Body of pancreas (tissue), 4 donors: ENCODE measurements at regions not wholly inside any gene's neighbourhood (a gene's known extent, or its start where the extent isn't known, plus 50 kb on each side); places are given as distances from the start of the nearest gene placed in this dataset.

Experiments
- ATAC-seq: fragments of 150-250 bp; one replicate; pipeline ENCODE4 v1.9.1; 2016
- DNase-seq, 4 donors: peaks; one replicate each; pipeline ENCODE4 v3.0.0-alpha.2; 2019
- H3K27ac ChIP-seq, 4 donors: fragments of 200-600 bp; sonication (generic); 1 replicate in 3 of 4; 2 replicates in 1 of 4; pipeline versions ENCODE4 v1.5.1 to v1.6.1; 2016 to 2019; ENCODE audit warnings: mild to moderate bottlenecking in 1 of 4, mixed read lengths in 1 of 4, moderate library complexity in 1 of 4
- H3K27me3 ChIP-seq, 2 donors: fragments of 200-600 bp; sonication (generic); one replicate each; pipeline ENCODE4 v1.6.0; 2016; ENCODE audit warnings: mild to moderate bottlenecking in 1 of 2
- H3K36me3 ChIP-seq, 2 donors: fragments of 200-600 bp; sonication (generic); replicated peaks in 1 of 2; 2 replicates each; pipeline ENCODE4 v1.5.1; 2016; ENCODE audit warnings: low read depth in 2 of 2; ENCODE audit not compliant: insufficient read depth in 1 of 2
- H3K4me1 ChIP-seq: fragments of 200-600 bp; sonication (generic); one replicate; pipeline ENCODE4 v1.6.0; 2016
- H3K4me3 ChIP-seq, 2 donors: fragments of 200-600 bp; sonication (generic); 1 replicate in 1 of 2; 2 replicates in 1 of 2; pipeline ENCODE4 v1.5.1; 2016 to 2019
- H3K9me3 ChIP-seq, 3 donors: fragments of 200-600 bp; sonication (generic); 1 replicate in 2 of 3; 2 replicates in 1 of 3; pipeline ENCODE4 v1.5.1; 2016
- POLR2A ChIP-seq, 3 donors: fragments of 450-650 bp; IDR thresholded peaks; one replicate each; pipeline ENCODE4 v1.6.1; 2016; ENCODE audit warnings: antibody characterized with exemption in 3 of 3, mild to moderate bottlenecking in 2 of 3
- WGBS, 2 donors: methylation state at CpG; one replicate each; pipeline ENCODE4 v1.1.5; 2017; 5-methylcytosine and 5-hydroxymethylcytosine counted together
- intact Hi-C: fragments of 100-400 bp; cut with DNase I; formaldehyde crosslinking; loops from one replicate; pipeline ENCODE4 v1.15.1; 2023
- TF ChIP-seq, protein P1 (sequence below), 7 experiments: fragments of 450-650 bp in 4 of 7; fragments of 200-600 bp in 3 of 7; sonication (generic) in 3 of 7; IDR thresholded peaks; one replicate each; pipeline ENCODE4 v1.5.1; 2016 to 2019; ENCODE audit warnings: antibody characterized with exemption in 7 of 7

- H3K27me3 ChIP-seq: no peaks in the 10 kb centered on the region
- H3K9me3 ChIP-seq: peaks cover 0 to 7% (median 0%) of the 10 kb centered on the region in 3 donors
- no peak overlapping the region for H3K27ac ChIP-seq
- ATAC-seq (no peak), DNase-seq (no peak)
- TF ChIP-seq POLR2A (IDR thresholded peaks at IDR 0.05): no peak
- TF ChIP-seq, protein P1, sequence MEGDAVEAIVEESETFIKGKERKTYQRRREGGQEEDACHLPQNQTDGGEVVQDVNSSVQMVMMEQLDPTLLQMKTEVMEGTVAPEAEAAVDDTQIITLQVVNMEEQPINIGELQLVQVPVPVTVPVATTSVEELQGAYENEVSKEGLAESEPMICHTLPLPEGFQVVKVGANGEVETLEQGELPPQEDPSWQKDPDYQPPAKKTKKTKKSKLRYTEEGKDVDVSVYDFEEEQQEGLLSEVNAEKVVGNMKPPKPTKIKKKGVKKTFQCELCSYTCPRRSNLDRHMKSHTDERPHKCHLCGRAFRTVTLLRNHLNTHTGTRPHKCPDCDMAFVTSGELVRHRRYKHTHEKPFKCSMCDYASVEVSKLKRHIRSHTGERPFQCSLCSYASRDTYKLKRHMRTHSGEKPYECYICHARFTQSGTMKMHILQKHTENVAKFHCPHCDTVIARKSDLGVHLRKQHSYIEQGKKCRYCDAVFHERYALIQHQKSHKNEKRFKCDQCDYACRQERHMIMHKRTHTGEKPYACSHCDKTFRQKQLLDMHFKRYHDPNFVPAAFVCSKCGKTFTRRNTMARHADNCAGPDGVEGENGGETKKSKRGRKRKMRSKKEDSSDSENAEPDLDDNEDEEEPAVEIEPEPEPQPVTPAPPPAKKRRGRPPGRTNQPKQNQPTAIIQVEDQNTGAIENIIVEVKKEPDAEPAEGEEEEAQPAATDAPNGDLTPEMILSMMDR (IDR thresholded peaks at IDR 0.05): no peak
- H3K4me3 ChIP-seq: no peak overlapping the region
- 82 to 83% methylated on average over 8 of the region's 8 CpGs for WGBS, 2 donors
- intact Hi-C loops: no loop called here
- peaks cover 6% of the 10 kb centered on the region for H3K4me1 ChIP-seq
- no peaks in the 10 kb centered on the region for H3K36me3 ChIP-seq
Measured at GRCh38 chr17:68740555-68741447, 139.6 kb upstream of the FAM20A start.

GRCh38 chr17:68737761-68738443 lies 136.7 kb upstream of the FAM20A start:
- no peaks in the 10 kb centered on the region for H3K36me3 ChIP-seq
- intact Hi-C loops: no loop called here
- H3K27me3 ChIP-seq: no peaks in the 10 kb centered on the region
- no peak overlapping the region for H3K27ac ChIP-seq
- TF ChIP-seq, protein P1 (IDR thresholded peaks at IDR 0.05): no peak
- TF ChIP-seq POLR2A (IDR thresholded peaks at IDR 0.05): no peak
- peaks cover 0 to 7% (median 0%) of the 10 kb centered on the region in 3 donors for H3K9me3 ChIP-seq
- ATAC-seq: no peak
- peaks cover 19% of the 10 kb centered on the region for H3K4me1 ChIP-seq
- DNase-seq: peak in 2 of 4 donors; percentile 13 to 15
- WGBS, 2 donors: 37 to 42% methylated on average over 6 of the region's 6 CpGs
- H3K4me3 ChIP-seq: no peak overlapping the region

GRCh38 chr17:68734931-68735330 lies 133.8 kb upstream of the FAM20A start:
- peaks cover 19% of the 10 kb centered on the region for H3K4me1 ChIP-seq
- ATAC-seq (no peak), DNase-seq (no peak)
- TF ChIP-seq, protein P1 (IDR thresholded peaks at IDR 0.05): no peak
- no peak for TF ChIP-seq POLR2A (IDR thresholded peaks at IDR 0.05)
- H3K9me3 ChIP-seq: no peaks in the 10 kb centered on the region
- H3K27ac ChIP-seq: no peak overlapping the region
- no peak overlapping the region for H3K4me3 ChIP-seq
- H3K27me3 ChIP-seq: no peaks in the 10 kb centered on the region
- no peaks in the 10 kb centered on the region for H3K36me3 ChIP-seq
- intact Hi-C loops: no loop called here

DNA sequence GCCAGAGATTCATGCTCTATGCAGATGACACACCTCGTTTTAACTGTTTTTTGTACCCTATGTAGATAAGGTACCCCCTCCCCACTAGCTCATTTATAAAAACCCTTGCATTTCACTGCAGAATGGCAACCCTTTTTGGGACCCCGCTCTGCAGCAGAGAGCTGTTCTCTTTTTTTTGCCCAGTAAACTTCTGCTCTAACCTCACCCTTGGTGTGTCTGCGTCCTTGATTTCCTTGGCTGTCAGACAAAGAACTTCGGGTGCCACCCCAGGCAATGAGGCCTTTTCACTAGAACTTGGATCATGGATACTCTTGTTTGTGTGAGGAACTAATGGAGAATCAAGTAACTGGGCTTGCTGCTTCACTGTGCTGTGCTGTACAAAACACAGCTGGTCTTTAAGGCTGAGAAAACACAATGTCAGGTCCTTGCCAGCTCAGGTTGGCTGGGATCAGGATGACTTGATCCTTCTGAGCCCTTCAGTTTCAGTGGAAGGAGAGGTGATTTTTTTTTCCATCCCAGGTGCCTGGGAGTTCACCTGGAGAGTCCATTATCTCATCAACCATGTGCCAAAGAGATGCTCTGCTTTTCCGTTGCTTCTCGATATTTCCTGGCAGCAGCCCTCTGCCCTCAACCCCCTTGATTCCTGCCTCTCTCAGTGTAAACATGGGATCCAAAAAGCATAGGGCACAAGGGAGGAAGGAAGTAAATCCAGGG lies 133.2 kb upstream of the FAM20A start:
- no peak for DNase-seq
- TF ChIP-seq POLR2A (IDR thresholded peaks at IDR 0.05): no peak
- TF ChIP-seq, protein P1 (IDR thresholded peaks at IDR 0.05): no peak
- intact Hi-C loops: no loop called here
- no peaks in the 10 kb centered on the region for H3K27me3 ChIP-seq
- no peak overlapping the region for H3K4me3 ChIP-seq
- H3K9me3 ChIP-seq: no peaks in the 10 kb centered on the region
- peaks cover 19% of the 10 kb centered on the region for H3K4me1 ChIP-seq
- 77 to 86% methylated on average over 6 of the region's 6 CpGs for WGBS, 2 donors
- no peaks in the 10 kb centered on the region for H3K36me3 ChIP-seq
- ATAC-seq: no peak
- no peak overlapping the region for H3K27ac ChIP-seq
